SK-N-MC (cell line): ENCODE measurements at regions not wholly inside any gene's neighbourhood (a gene's known extent, or its start where the extent isn't known, plus 50 kb on each side); places are given as distances from the start of the nearest gene placed in this dataset.
"Not testable (repeated sequence)": the region's sequence is repeated elsewhere in the genome, so short reads cannot be mapped to it uniquely, and the experiment has no call there.

ENCODE experiments used
- DNase-seq: peaks from one replicate; pipeline ENCODE4 v3.0.0-alpha.2; 2011; ENCODE audit warnings: low read depth, low spot score
- H3K27ac ChIP-seq: fragments of 200-600 bp; sonication (generic); 2 replicates; pipeline ENCODE4 v1.5.1; 2016; ENCODE audit warnings: mixed run types
- H3K36me3 ChIP-seq: fragments of 200-600 bp; sonication (generic); 2 replicates; pipeline ENCODE4 v1.6.1; 2017; ENCODE audit warnings: antibody characterized with exemption, low read length, mixed read lengths; ENCODE audit not compliant: insufficient read depth
- H3K4me3 ChIP-seq: fragments of 200-600 bp; sonication (generic); 2 replicates; pipeline ENCODE4 v1.5.1; 2016
- H3K9ac ChIP-seq: fragments of 200-600 bp; sonication (generic); 2 replicates; pipeline ENCODE4 v1.8.0; 2017; ENCODE audit warnings: mixed run types, mixed read lengths; ENCODE audit not compliant: insufficient read length
- H3K9me3 ChIP-seq: fragments of 200-600 bp; sonication (generic); 2 replicates; pipeline ENCODE4 v1.6.1; 2017; ENCODE audit warnings: low read depth, mild to moderate bottlenecking, antibody characterized with exemption, low read length, moderate library complexity, mixed read lengths
- EZH2 ChIP-seq: fragments of 200-600 bp; sonication (generic); IDR thresholded peaks from one replicate; pipeline ENCODE4 v1.6.1; 2017; ENCODE audit warnings: antibody characterized with exemption
- FOXP2 ChIP-seq: optimal IDR thresholded peaks from 2 replicates; pipeline ENCODE3; 2011; ENCODE audit warnings: mild to moderate bottlenecking, moderate library complexity; ENCODE audit not compliant: insufficient read depth; ENCODE audit errors: extremely low read length, control extremely low read depth
- POLR2AphosphoS5 ChIP-seq: IDR thresholded peaks from 2 replicates; pipeline ENCODE4 v1.6.1; 2012; ENCODE audit warnings: mild to moderate bottlenecking, low read depth, low read length, borderline replicate concordance

GRCh38 chr2:147600223-147600622, 244.6 kb upstream of the ACVR2A start:
- Histone ChIP-seq H3K27ac (no peak overlapping the region), H3K4me3 (no peak overlapping the region; the same call in 1 of the 2 replicates), H3K36me3 (no peaks in the 10 kb centered on the region), H3K9me3 (no peaks in the 10 kb centered on the region), H3K9ac (no peak overlapping the region)
- DNase-seq = no peak
- TF ChIP-seq POLR2AphosphoS5 = no peak
- no peak for TF ChIP-seq EZH2
- no peak for TF ChIP-seq FOXP2

GRCh38 chr2:147595200-147595599, 249.6 kb upstream of the ACVR2A start:
- DNase-seq = no peak

GRCh38 chr2:147594038-147594437, 250.8 kb upstream of the ACVR2A start:
- H3K36me3 ChIP-seq = no peaks in the 10 kb centered on the region
- no peak overlapping the region for H3K9ac ChIP-seq
- DNase-seq = no peak
- no peaks in the 10 kb centered on the region for H3K9me3 ChIP-seq
- no peak overlapping the region for H3K27ac ChIP-seq
- TF ChIP-seq POLR2AphosphoS5 (no peak), FOXP2 (no peak), EZH2 (no peak)
- H3K4me3 ChIP-seq = no peak overlapping the region

More at GRCh38 chr2:147595200-147595599, 249.6 kb upstream of the ACVR2A start:
- Histone ChIP-seq H3K36me3 (no peaks in the 10 kb centered on the region), H3K27ac (no peak overlapping the region), H3K4me3 (no peak overlapping the region), H3K9me3 (no peaks in the 10 kb centered on the region), H3K9ac (no peak overlapping the region)
- TF ChIP-seq POLR2AphosphoS5 (no peak), FOXP2 (no peak), EZH2 (no peak)

- not testable (repeated sequence) for H3K9me3 ChIP-seq, H3K27ac ChIP-seq, DNase-seq, H3K9ac ChIP-seq, H3K4me3 ChIP-seq, H3K36me3 ChIP-seq
Measured at GRCh38 chr2:147592784-147593183, 252.0 kb upstream of the ACVR2A start.

GRCh38 chr2:147589127-147589526, 255.7 kb upstream of the ACVR2A start:
- no peak overlapping the region for H3K27ac ChIP-seq
- TF ChIP-seq POLR2AphosphoS5 (no peak), EZH2 (no peak), FOXP2 (no peak)
- H3K9me3 ChIP-seq = no peaks in the 10 kb centered on the region
- DNase-seq = no peak
- H3K9ac ChIP-seq = no peak overlapping the region
- no peak overlapping the region for H3K4me3 ChIP-seq
- no peaks in the 10 kb centered on the region for H3K36me3 ChIP-seq

GRCh38 chr2:147588191-147588590, 256.6 kb upstream of the ACVR2A start:
- Histone ChIP-seq H3K4me3 (no peak overlapping the region), H3K36me3 (no peaks in the 10 kb centered on the region), H3K9me3 (no peaks in the 10 kb centered on the region), H3K27ac (no peak overlapping the region), H3K9ac (no peak overlapping the region)
- TF ChIP-seq POLR2AphosphoS5 (no peak), EZH2 (no peak), FOXP2 (no peak)
- DNase-seq = no peak

- Histone ChIP-seq H3K9ac (no peak overlapping the region), H3K4me3 (no peak overlapping the region), H3K36me3 (no peaks in the 10 kb centered on the region), H3K27ac (no peak overlapping the region), H3K9me3 (no peaks in the 10 kb centered on the region)
- DNase-seq = no peak
- TF ChIP-seq POLR2AphosphoS5 (no peak), EZH2 (no peak), FOXP2 (no peak)
Measured at GRCh38 chr2:147578529-147578928, 266.3 kb upstream of the ACVR2A start.

GRCh38 chr2:147577998-147578380, 266.8 kb upstream of the ACVR2A start:
- Histone ChIP-seq H3K36me3 (no peaks in the 10 kb centered on the region), H3K4me3 (no peak overlapping the region), H3K9ac (no peak overlapping the region), H3K27ac (no peak overlapping the region), H3K9me3 (no peaks in the 10 kb centered on the region)
- no peak for TF ChIP-seq FOXP2
- TF ChIP-seq EZH2 = no peak
- TF ChIP-seq POLR2AphosphoS5 = no peak
- DNase-seq = no peak

- no peak overlapping the region for H3K9ac ChIP-seq
- no peaks in the 10 kb centered on the region for H3K9me3 ChIP-seq
- no peak for DNase-seq
- TF ChIP-seq EZH2 (no peak), FOXP2 (no peak), POLR2AphosphoS5 (no peak)
- H3K36me3 ChIP-seq = no peaks in the 10 kb centered on the region
- H3K27ac ChIP-seq = no peak overlapping the region
- H3K4me3 ChIP-seq = no peak overlapping the region
Measured at GRCh38 chr2:147577323-147577997, 267.4 kb upstream of the ACVR2A start.
